H9 (cell line): ENCODE measurements at regions not wholly inside any gene's neighbourhood (a gene's known extent, or its start where the extent isn't known, plus 50 kb on each side); places are given as distances from the start of the nearest gene placed in this dataset.

ENCODE experiments used
- DNase-seq: peaks from one replicate; pipeline ENCODE4 v3.0.0-alpha.2; 2017
- H2AFZ ChIP-seq: one replicate; pipeline ENCODE4 v1.6.1; 2013; ENCODE audit warnings: mild to moderate bottlenecking, low read length, control low read depth, moderate library complexity
- H2AK5ac ChIP-seq: 2 replicates; pipeline ENCODE4 v1.6.1; 2013; ENCODE audit warnings: low read length, control low read depth, mixed read lengths; ENCODE audit not compliant: insufficient read length
- H2BK120ac ChIP-seq: one replicate; pipeline ENCODE4 v1.6.1; 2013; ENCODE audit warnings: low read depth, mild to moderate bottlenecking, low read length, control low read depth, inconsistent platforms; ENCODE audit not compliant: poor library complexity, severe bottlenecking
- H2BK12ac ChIP-seq: 2 replicates; pipeline ENCODE4 v1.6.1; 2013; ENCODE audit warnings: low read length, control low read depth, mixed read lengths, low read depth; ENCODE audit not compliant: insufficient read length
- H2BK15ac ChIP-seq: 2 replicates; pipeline ENCODE4 v1.6.1; 2013; ENCODE audit warnings: low read depth, low read length, control low read depth
- H2BK20ac ChIP-seq: one replicate; pipeline ENCODE4 v1.6.1; 2013; ENCODE audit warnings: low read depth, mild to moderate bottlenecking, low read length, control low read depth, inconsistent platforms; ENCODE audit not compliant: poor library complexity, severe bottlenecking
- H2BK5ac ChIP-seq: 2 replicates; pipeline ENCODE4 v1.6.1; 2013; ENCODE audit warnings: low read length, control low read depth, mixed read lengths; ENCODE audit not compliant: insufficient read length
- H3K14ac ChIP-seq: 2 replicates; pipeline ENCODE4 v1.6.1; 2013; ENCODE audit warnings: low read length, control low read depth; ENCODE audit not compliant: insufficient read depth
- H3K18ac ChIP-seq: 2 replicates; pipeline ENCODE4 v1.6.1; 2013; ENCODE audit warnings: low read depth, mild to moderate bottlenecking, mixed read lengths, low read length, control low read depth; ENCODE audit not compliant: insufficient read length
- H3K23ac ChIP-seq: 2 replicates; pipeline ENCODE4 v1.6.1; 2013; ENCODE audit warnings: low read length, control low read depth, mixed read lengths, low read depth; ENCODE audit not compliant: insufficient read length
- H3K23me2 ChIP-seq: 2 replicates; pipeline ENCODE4 v1.6.1; 2013; ENCODE audit warnings: low read depth, mild to moderate bottlenecking, mixed read lengths, low read length, control low read depth; ENCODE audit not compliant: insufficient read length, poor library complexity, severe bottlenecking
- H3K27ac ChIP-seq: 2 replicates; pipeline ENCODE4 v1.5.1; 2013; ENCODE audit warnings: low read length, control low read depth, mixed read lengths, low read depth; ENCODE audit not compliant: insufficient read length
- H3K27me3 ChIP-seq: 2 replicates; pipeline ENCODE4 v1.6.1; 2013; ENCODE audit warnings: low read length, control low read depth, inconsistent platforms; ENCODE audit not compliant: insufficient read depth
- H3K4ac ChIP-seq: 2 replicates; pipeline ENCODE4 v1.6.1; 2013; ENCODE audit warnings: low read depth, mild to moderate bottlenecking, control low read depth, inconsistent platforms, low read length, moderate library complexity
- H3K4me1 ChIP-seq: 2 replicates; pipeline ENCODE4 v1.6.1; 2013; ENCODE audit warnings: low read length, control low read depth, inconsistent platforms; ENCODE audit not compliant: insufficient read depth
- H3K4me2 ChIP-seq: 2 replicates; pipeline ENCODE4 v1.6.1; 2013; ENCODE audit warnings: low read length, control low read depth, mixed read lengths; ENCODE audit not compliant: insufficient read length, insufficient read depth
- H3K56ac ChIP-seq: 2 replicates; pipeline ENCODE4 v1.6.1; 2013; ENCODE audit warnings: low read depth, mild to moderate bottlenecking, mixed read lengths, low read length, control low read depth; ENCODE audit not compliant: insufficient read length
- H3K79me1 ChIP-seq: 2 replicates; pipeline ENCODE4 v1.6.1; 2013; ENCODE audit warnings: low read depth, mild to moderate bottlenecking, moderate library complexity, low read length, control low read depth, inconsistent platforms; ENCODE audit not compliant: insufficient read depth, poor library complexity, severe bottlenecking
- H3K79me2 ChIP-seq: 2 replicates; pipeline ENCODE4 v1.6.1; 2013; ENCODE audit warnings: low read length, control low read depth, inconsistent platforms; ENCODE audit not compliant: insufficient read depth
- H3K9ac ChIP-seq: 2 replicates; pipeline ENCODE4 v1.6.1; 2013; ENCODE audit warnings: low read length, control low read depth, mixed read lengths; ENCODE audit not compliant: insufficient read length; ENCODE audit errors: extremely low read depth
- H3K9me3 ChIP-seq: one replicate; pipeline ENCODE4 v1.6.1; 2013; ENCODE audit warnings: low read depth, low read length, inconsistent platforms; ENCODE audit not compliant: control insufficient read depth
- H3T11ph ChIP-seq: one replicate; pipeline ENCODE4 v1.6.1; 2013; ENCODE audit warnings: mild to moderate bottlenecking, low read length, control low read depth, inconsistent platforms
- H4K20me1 ChIP-seq: one replicate; pipeline ENCODE4 v1.6.1; 2013; ENCODE audit not compliant: control insufficient read depth, insufficient read length, insufficient read depth
- H4K5ac ChIP-seq: 2 replicates; pipeline ENCODE4 v1.6.1; 2013; ENCODE audit warnings: low read depth, mild to moderate bottlenecking, mixed read lengths, low read length, control low read depth; ENCODE audit not compliant: insufficient read length
- H4K8ac ChIP-seq: replicated peaks from 2 replicates; pipeline ENCODE4 v1.6.1; 2013; ENCODE audit warnings: low read length, control low read depth, mixed read lengths, low read depth; ENCODE audit not compliant: insufficient read length
- H4K91ac ChIP-seq: 2 replicates; pipeline ENCODE4 v1.6.1; 2013; ENCODE audit warnings: low read depth, mild to moderate bottlenecking, moderate library complexity, mixed read lengths, low read length, control low read depth; ENCODE audit not compliant: insufficient read length
- H3K27ac Mint-ChIP-seq, 3 experiments: 2 replicates in 2 of 3; 3 replicates in 1 of 3; pipeline ENCODE4 v1.8.0; 2020 to 2021; ENCODE audit warnings: mixed read lengths in 3 of 3, mild to moderate bottlenecking in 1 of 3, moderate library complexity in 1 of 3
- H3K27me3 Mint-ChIP-seq: 2 replicates; pipeline ENCODE4 v1.8.0; 2021; ENCODE audit warnings: low read depth, mild to moderate bottlenecking, moderate library complexity, mixed read lengths
- H3K36me3 Mint-ChIP-seq, 3 experiments: 2 replicates in 2 of 3; 3 replicates in 1 of 3; pipeline ENCODE4 v1.8.0; 2020 to 2021; ENCODE audit warnings: low read depth in 3 of 3, mixed read lengths in 3 of 3; ENCODE audit not compliant: insufficient read depth in 1 of 3
- H3K4me1 Mint-ChIP-seq, 2 experiments: 2 replicates each; pipeline ENCODE4 v1.8.0; 2020; ENCODE audit warnings: mixed read lengths in 2 of 2
- H3K4me3 Mint-ChIP-seq, 2 experiments: 2 replicates in 1 of 2; 3 replicates in 1 of 2; pipeline ENCODE4 v1.8.0; 2020 to 2021; ENCODE audit warnings: mild to moderate bottlenecking in 2 of 2, mixed read lengths in 2 of 2, moderate library complexity in 1 of 2
- H3K9me3 Mint-ChIP-seq, 2 experiments: 2 replicates in 1 of 2; 3 replicates in 1 of 2; pipeline ENCODE4 v1.8.0; 2020; ENCODE audit warnings: mild to moderate bottlenecking in 2 of 2, mixed read lengths in 2 of 2, moderate library complexity in 1 of 2
- CTCF ChIP-seq: fragments of 200-600 bp; sonication (generic); conservative IDR thresholded peaks from 3 replicates; pipeline ENCODE4 v1.8.0; 2021; ENCODE audit warnings: antibody characterized with exemption, mild to moderate bottlenecking

GRCh38 chr11:23284631-23285030 lies 424.4 kb upstream of the CCDC179 start:
- H3K4me2 ChIP-seq, result no peak overlapping the region
- no peak overlapping the region for H3K4me3 Mint-ChIP-seq
- no peaks in the 10 kb centered on the region for H4K20me1 ChIP-seq
- no peaks in the 10 kb centered on the region for H3K36me3 Mint-ChIP-seq
- H3K9me3 Mint-ChIP-seq, result no peaks in the 10 kb centered on the region
- no peak overlapping the region for H4K8ac ChIP-seq
- no peaks in the 10 kb centered on the region for H3K79me2 ChIP-seq
- H3K27ac ChIP-seq, result no peak overlapping the region
- H3K23me2 ChIP-seq, result no peaks in the 10 kb centered on the region
- H2BK15ac ChIP-seq, result no peak overlapping the region
- H3T11ph ChIP-seq, result no peak overlapping the region
- no peak overlapping the region for H2BK20ac ChIP-seq
- H3K27me3 Mint-ChIP-seq, result no peaks in the 10 kb centered on the region
- no peak overlapping the region for H4K5ac ChIP-seq
- H3K14ac ChIP-seq, result no peak overlapping the region
- no peaks in the 10 kb centered on the region for H3K79me1 ChIP-seq
- no peak overlapping the region for H2AK5ac ChIP-seq
- no peaks in the 10 kb centered on the region for H3K27me3 ChIP-seq
- no peaks in the 10 kb centered on the region for H3K4me1 ChIP-seq
- H3K4ac ChIP-seq, result no peak overlapping the region
- no peak overlapping the region for H3K9ac ChIP-seq
- H3K9me3 ChIP-seq, result no peaks in the 10 kb centered on the region
- no peak overlapping the region for H3K18ac ChIP-seq
- no peak overlapping the region for H2AFZ ChIP-seq
- no peak for TF ChIP-seq CTCF
- no peak for DNase-seq
- no peak overlapping the region for H4K91ac ChIP-seq
- H3K27ac Mint-ChIP-seq, result no peak overlapping the region
- H2BK12ac ChIP-seq, result no peak overlapping the region
- H2BK120ac ChIP-seq, result no peak overlapping the region
- H2BK5ac ChIP-seq, result no peak overlapping the region
- H3K4me1 Mint-ChIP-seq, result no peaks in the 10 kb centered on the region
- no peak overlapping the region for H3K56ac ChIP-seq
- H3K23ac ChIP-seq, result no peak overlapping the region
